Astrocyte of the hippocampus (primary cell): ENCODE measurements at regions not wholly inside any gene's neighbourhood (a gene's known extent, or its start where the extent isn't known, plus 50 kb on each side); places are given as distances from the start of the nearest gene placed in this dataset.
"Not testable (repeated sequence)": the region's sequence is repeated elsewhere in the genome, so short reads cannot be mapped to it uniquely, and the experiment has no call there.

Source experiments
- DNase-seq: peaks from one replicate; pipeline ENCODE4 v3.0.0; 2011; ENCODE audit warnings: low read depth, low spot score

GRCh38 chr5:87650284-87650683 lies 237.6 kb upstream of the CCNH start:
- peak; percentile 33 for DNase-seq

GRCh38 chr5:87649455-87649854 lies 236.7 kb upstream of the CCNH start:
- peak; percentile 42 for DNase-seq

GRCh38 chr5:87645224-87645623 lies 232.5 kb upstream of the CCNH start:
- DNase-seq = no peak

- DNase-seq = no peak
Observed at GRCh38 chr5:87640902-87641301, 228.2 kb upstream of the CCNH start.

- no peak for DNase-seq
Observed at GRCh38 chr5:87627363-87627762, 214.6 kb upstream of the CCNH start.

GRCh38 chr5:87608385-87608784 lies 195.7 kb upstream of the CCNH start:
- DNase-seq = peak; percentile 4

GRCh38 chr5:87605663-87606062 lies 192.9 kb upstream of the CCNH start:
- DNase-seq = no peak

GRCh38 chr5:87599778-87600177 lies 187.0 kb upstream of the CCNH start:
- no peak for DNase-seq

GRCh38 chr5:87598460-87598859 lies 185.7 kb upstream of the CCNH start:
- no peak for DNase-seq

- no peak for DNase-seq
Observed at GRCh38 chr5:87594566-87594965, 181.8 kb upstream of the CCNH start.

- DNase-seq = no peak
Observed at GRCh38 chr5:87589587-87589986, 176.9 kb upstream of the CCNH start.

GRCh38 chr5:87588316-87588715 lies 175.6 kb upstream of the CCNH start:
- DNase-seq = no peak

GRCh38 chr5:87583704-87584103 lies 171.0 kb upstream of the CCNH start:
- not testable (repeated sequence) for DNase-seq

- DNase-seq = no peak
Observed at GRCh38 chr5:87582149-87582548, 169.4 kb upstream of the CCNH start.

- no peak for DNase-seq
Observed at GRCh38 chr5:87581661-87582060, 168.9 kb upstream of the CCNH start.

- DNase-seq = no peak
Observed at GRCh38 chr5:87579678-87580077, 166.9 kb upstream of the CCNH start.

- no peak for DNase-seq
Observed at GRCh38 chr5:87576867-87577266, 164.1 kb upstream of the CCNH start.

- DNase-seq = not testable (repeated sequence)
Observed at GRCh38 chr5:87576306-87576705, 163.6 kb upstream of the CCNH start.

- DNase-seq = no peak
Observed at GRCh38 chr5:87574106-87574505, 161.4 kb upstream of the CCNH start.

GRCh38 chr5:87572611-87573010 lies 159.9 kb upstream of the CCNH start:
- DNase-seq = no peak

GRCh38 chr5:87572090-87572489 lies 159.4 kb upstream of the CCNH start:
- no peak for DNase-seq

- no peak for DNase-seq
Observed at GRCh38 chr5:87570366-87570765, 157.6 kb upstream of the CCNH start.

- no peak for DNase-seq
Observed at GRCh38 chr5:87562068-87562467, 149.3 kb upstream of the CCNH start.

GRCh38 chr5:87560528-87560927 lies 147.8 kb upstream of the CCNH start:
- no peak for DNase-seq

GRCh38 chr5:87551911-87552310 lies 139.2 kb upstream of the CCNH start:
- DNase-seq = no peak
